ENCODE measurements at regions not wholly inside any gene's neighbourhood (a gene's known extent, or its start where the extent isn't known, plus 50 kb on each side); places are given as distances from the start of the nearest gene placed in this dataset.

DNA sequence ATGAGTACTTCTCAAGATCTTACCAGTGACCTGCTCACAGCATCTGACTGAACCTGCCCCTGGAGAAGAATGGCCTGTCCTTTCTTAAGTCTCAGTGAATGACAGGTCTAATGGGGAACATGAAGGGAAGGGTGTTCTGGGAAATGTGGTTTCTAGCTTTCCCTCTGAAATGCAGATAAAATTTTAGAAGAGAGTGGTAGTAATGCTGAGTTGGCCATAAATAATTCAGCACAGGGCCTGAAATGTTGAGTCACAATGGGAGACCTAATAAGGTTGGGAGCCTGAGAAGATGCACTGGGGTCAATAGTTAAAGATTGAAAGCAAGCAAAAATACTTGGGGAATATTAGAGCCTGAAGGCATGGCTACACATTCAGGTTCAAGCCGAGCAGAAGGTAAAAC, 214.9 kb upstream of the ARHGAP24 start:
- DNase-seq (ENCODE audit: insufficient read length, low spot score) (no peak), FAIRE-seq (no peak)
- no peak for TF ChIP-seq SPI1 (IDR thresholded peaks at IDR 0.05; ENCODE audit: low read depth, low read length)
- no peak for TF ChIP-seq POLR2A (IDR thresholded peaks at IDR 0.05; ENCODE audit: low read depth, low read length)
- no peak for TF ChIP-seq POU2F2 (IDR thresholded peaks at IDR 0.05; ENCODE audit: low read depth, low read length)
- TF ChIP-seq PAX5 (IDR thresholded peaks at IDR 0.05; ENCODE audit: insufficient read depth, low read length, severe bottlenecking), result no peak
- no peak for TF ChIP-seq POLR2AphosphoS5 (IDR thresholded peaks at IDR 0.05; ENCODE audit: low read depth, low read length)
- no peak for TF ChIP-seq TAF1 (IDR thresholded peaks at IDR 0.05; ENCODE audit: low read depth, low read length)

DNA sequence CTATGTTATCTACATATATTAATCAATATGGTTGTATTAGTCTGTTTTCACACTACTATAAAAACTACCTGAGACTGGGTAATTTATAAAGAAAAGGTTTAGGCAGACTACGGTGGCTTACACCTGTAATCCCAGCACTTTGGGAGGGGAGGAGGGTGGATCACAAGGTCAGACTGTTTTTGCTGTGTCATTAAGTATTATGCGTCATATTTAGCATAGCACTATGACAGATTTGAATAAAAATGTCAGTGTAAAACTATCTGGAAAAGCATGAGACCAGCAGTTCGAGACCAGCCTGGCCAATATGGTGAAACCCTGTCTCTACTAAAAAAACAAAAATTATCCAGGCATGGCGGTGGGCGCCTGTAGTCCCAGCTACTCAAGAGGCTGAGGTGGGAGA, 209.7 kb upstream of the ARHGAP24 start:
- TF ChIP-seq POU2F2 (IDR thresholded peaks at IDR 0.05; ENCODE audit: low read depth, low read length), result no peak
- TF ChIP-seq TAF1 (IDR thresholded peaks at IDR 0.05; ENCODE audit: low read depth, low read length), result no peak
- no peak for TF ChIP-seq POLR2A (IDR thresholded peaks at IDR 0.05; ENCODE audit: low read depth, low read length)
- TF ChIP-seq POLR2AphosphoS5 (IDR thresholded peaks at IDR 0.05; ENCODE audit: low read depth, low read length), result no peak
- TF ChIP-seq SPI1 (IDR thresholded peaks at IDR 0.05; ENCODE audit: low read depth, low read length), result no peak
- TF ChIP-seq PAX5 (IDR thresholded peaks at IDR 0.05; ENCODE audit: insufficient read depth, low read length, severe bottlenecking), result no peak
- no peak for DNase-seq (ENCODE audit: insufficient read length, low spot score)
- no peak for FAIRE-seq

- FAIRE-seq, result no peak
- DNase-seq (ENCODE audit: insufficient read length, low spot score), result no peak
- TF ChIP-seq POLR2A (IDR thresholded peaks at IDR 0.05; ENCODE audit: low read depth, low read length) (no peak), PAX5 (IDR thresholded peaks at IDR 0.05; ENCODE audit: insufficient read depth, low read length, severe bottlenecking) (no peak), SPI1 (IDR thresholded peaks at IDR 0.05; ENCODE audit: low read depth, low read length) (no peak), POLR2AphosphoS5 (IDR thresholded peaks at IDR 0.05; ENCODE audit: low read depth, low read length) (no peak), TAF1 (IDR thresholded peaks at IDR 0.05; ENCODE audit: low read depth, low read length) (no peak), POU2F2 (IDR thresholded peaks at IDR 0.05; ENCODE audit: low read depth, low read length) (no peak)
These were observed 206.8 kb upstream of the ARHGAP24 start for GRCh38 chr4:85268188-85268587.

- no peak for TF ChIP-seq POLR2AphosphoS5 (IDR thresholded peaks at IDR 0.05; ENCODE audit: low read depth, low read length)
- TF ChIP-seq SPI1 (IDR thresholded peaks at IDR 0.05; ENCODE audit: low read depth, low read length), result no peak
- TF ChIP-seq TAF1 (IDR thresholded peaks at IDR 0.05; ENCODE audit: low read depth, low read length), result no peak
- no peak for TF ChIP-seq POU2F2 (IDR thresholded peaks at IDR 0.05; ENCODE audit: low read depth, low read length)
- no peak for TF ChIP-seq POLR2A (IDR thresholded peaks at IDR 0.05; ENCODE audit: low read depth, low read length)
- TF ChIP-seq PAX5 (IDR thresholded peaks at IDR 0.05; ENCODE audit: insufficient read depth, low read length, severe bottlenecking), result no peak
- no peak for FAIRE-seq
- DNase-seq (ENCODE audit: insufficient read length, low spot score), result no peak
These were observed 206.0 kb upstream of the ARHGAP24 start for GRCh38 chr4:85268961-85269360.

- DNase-seq (ENCODE audit: insufficient read length, low spot score) (no peak), FAIRE-seq (no peak)
- TF ChIP-seq POLR2AphosphoS5 (IDR thresholded peaks at IDR 0.05; ENCODE audit: low read depth, low read length) (no peak), SPI1 (IDR thresholded peaks at IDR 0.05; ENCODE audit: low read depth, low read length) (no peak), TAF1 (IDR thresholded peaks at IDR 0.05; ENCODE audit: low read depth, low read length) (no peak), PAX5 (IDR thresholded peaks at IDR 0.05; ENCODE audit: insufficient read depth, low read length, severe bottlenecking) (no peak), POU2F2 (IDR thresholded peaks at IDR 0.05; ENCODE audit: low read depth, low read length) (no peak), POLR2A (IDR thresholded peaks at IDR 0.05; ENCODE audit: low read depth, low read length) (no peak)
These were observed 200.0 kb upstream of the ARHGAP24 start for GRCh38 chr4:85274955-85275354.

GRCh38 chr4:85280963-85281362, 194.0 kb upstream of the ARHGAP24 start:
- no peak for TF ChIP-seq PAX5 (IDR thresholded peaks at IDR 0.05; ENCODE audit: insufficient read depth, low read length, severe bottlenecking)
- no peak for TF ChIP-seq POU2F2 (IDR thresholded peaks at IDR 0.05; ENCODE audit: low read depth, low read length)
- no peak for TF ChIP-seq TAF1 (IDR thresholded peaks at IDR 0.05; ENCODE audit: low read depth, low read length)
- no peak for TF ChIP-seq POLR2A (IDR thresholded peaks at IDR 0.05; ENCODE audit: low read depth, low read length)
- TF ChIP-seq SPI1 (IDR thresholded peaks at IDR 0.05; ENCODE audit: low read depth, low read length), result no peak
- no peak for TF ChIP-seq POLR2AphosphoS5 (IDR thresholded peaks at IDR 0.05; ENCODE audit: low read depth, low read length)
- DNase-seq (ENCODE audit: insufficient read length, low spot score) (no peak), FAIRE-seq (no peak)

- DNase-seq (ENCODE audit: insufficient read length, low spot score) (no peak), FAIRE-seq (no peak)
- TF ChIP-seq SPI1 (IDR thresholded peaks at IDR 0.05; ENCODE audit: low read depth, low read length), result no peak
- no peak for TF ChIP-seq POLR2AphosphoS5 (IDR thresholded peaks at IDR 0.05; ENCODE audit: low read depth, low read length)
- no peak for TF ChIP-seq TAF1 (IDR thresholded peaks at IDR 0.05; ENCODE audit: low read depth, low read length)
- no peak for TF ChIP-seq POLR2A (IDR thresholded peaks at IDR 0.05; ENCODE audit: low read depth, low read length)
- TF ChIP-seq POU2F2 (IDR thresholded peaks at IDR 0.05; ENCODE audit: low read depth, low read length), result no peak
- no peak for TF ChIP-seq PAX5 (IDR thresholded peaks at IDR 0.05; ENCODE audit: insufficient read depth, low read length, severe bottlenecking)
These were observed 183.7 kb upstream of the ARHGAP24 start for GRCh38 chr4:85291226-85291625.

GRCh38 chr4:85298037-85298436, 176.9 kb upstream of the ARHGAP24 start:
- no peak for DNase-seq (ENCODE audit: insufficient read length, low spot score)
- TF ChIP-seq SPI1 (IDR thresholded peaks at IDR 0.05; ENCODE audit: low read depth, low read length) (no peak), TAF1 (IDR thresholded peaks at IDR 0.05; ENCODE audit: low read depth, low read length) (no peak), PAX5 (IDR thresholded peaks at IDR 0.05; ENCODE audit: insufficient read depth, low read length, severe bottlenecking) (no peak), POLR2AphosphoS5 (IDR thresholded peaks at IDR 0.05; ENCODE audit: low read depth, low read length) (no peak), POU2F2 (IDR thresholded peaks at IDR 0.05; ENCODE audit: low read depth, low read length) (no peak), POLR2A (IDR thresholded peaks at IDR 0.05; ENCODE audit: low read depth, low read length) (no peak)
- no peak for FAIRE-seq

- FAIRE-seq, result no peak
- TF ChIP-seq POLR2A (IDR thresholded peaks at IDR 0.05; ENCODE audit: low read depth, low read length) (no peak), POU2F2 (IDR thresholded peaks at IDR 0.05; ENCODE audit: low read depth, low read length) (no peak), SPI1 (IDR thresholded peaks at IDR 0.05; ENCODE audit: low read depth, low read length) (no peak), PAX5 (IDR thresholded peaks at IDR 0.05; ENCODE audit: insufficient read depth, low read length, severe bottlenecking) (no peak), POLR2AphosphoS5 (IDR thresholded peaks at IDR 0.05; ENCODE audit: low read depth, low read length) (no peak), TAF1 (IDR thresholded peaks at IDR 0.05; ENCODE audit: low read depth, low read length) (no peak)
- DNase-seq (ENCODE audit: insufficient read length, low spot score), result no peak
These were observed 172.7 kb upstream of the ARHGAP24 start for GRCh38 chr4:85302193-85302736.

GRCh38 chr4:85302756-85303155, 172.2 kb upstream of the ARHGAP24 start:
- DNase-seq (ENCODE audit: insufficient read length, low spot score) (no peak), FAIRE-seq (no peak)
- no peak for TF ChIP-seq PAX5 (IDR thresholded peaks at IDR 0.05; ENCODE audit: insufficient read depth, low read length, severe bottlenecking)

Measured in GM12891 (cell line).